SJCRH30 (cell line): ENCODE measurements at regions not wholly inside any gene's neighbourhood (a gene's known extent, or its start where the extent isn't known, plus 50 kb on each side); places are given as distances from the start of the nearest gene placed in this dataset.

Experiments
- DNase-seq, 2 experiments: peaks; one replicate each; pipeline ENCODE4 v3.0.0-alpha.2; 2015 to 2020
- H3K27ac ChIP-seq: fragments of 250-450 bp; sonication (Bioruptor Pico); 2 replicates; pipeline ENCODE4 v1.5.1; 2020; ENCODE audit warnings: mild to moderate bottlenecking, moderate library complexity
- H3K27me3 ChIP-seq: fragments of 250-450 bp; sonication (Bioruptor Pico); 2 replicates; pipeline ENCODE4 v1.5.1; 2020; ENCODE audit warnings: mild to moderate bottlenecking, moderate library complexity
- H3K36me3 ChIP-seq: fragments of 250-450 bp; sonication (Bioruptor Pico); 2 replicates; pipeline ENCODE4 v1.5.1; 2020; ENCODE audit warnings: mild to moderate bottlenecking, moderate library complexity
- H3K4me1 ChIP-seq: fragments of 250-450 bp; sonication (Bioruptor Pico); 2 replicates; pipeline ENCODE4 v1.5.1; 2020; ENCODE audit warnings: mild to moderate bottlenecking, moderate library complexity
- H3K4me3 ChIP-seq: fragments of 250-450 bp; sonication (Bioruptor Pico); 2 replicates; pipeline ENCODE4 v1.5.1; 2020; ENCODE audit warnings: mild to moderate bottlenecking, moderate library complexity
- H3K9me3 ChIP-seq: fragments of 250-450 bp; sonication (Bioruptor Pico); replicated peaks from 2 replicates; pipeline ENCODE4 v1.5.1; 2020; ENCODE audit warnings: mild to moderate bottlenecking, moderate library complexity

GRCh38 chr1:239931341-239931740 is 160.3 kb upstream of the FMN2 start:
- Histone ChIP-seq H3K27me3 (no peaks in the 10 kb centered on the region), H3K9me3 (no peaks in the 10 kb centered on the region), H3K27ac (no peak overlapping the region), H3K4me1 (no peaks in the 10 kb centered on the region), H3K36me3 (no peaks in the 10 kb centered on the region), H3K4me3 (no peak overlapping the region)
- DNase-seq, result no peak

GRCh38 chr1:239939602-239940001 is 152.1 kb upstream of the FMN2 start:
- H3K4me3 ChIP-seq, result no peak overlapping the region
- H3K27ac ChIP-seq, result no peak overlapping the region
- no peaks in the 10 kb centered on the region for H3K4me1 ChIP-seq
- H3K9me3 ChIP-seq, result no peaks in the 10 kb centered on the region
- H3K27me3 ChIP-seq, result no peaks in the 10 kb centered on the region
- no peak for DNase-seq
- H3K36me3 ChIP-seq, result no peaks in the 10 kb centered on the region

GRCh38 chr1:239943761-239944160 is 147.9 kb upstream of the FMN2 start:
- Histone ChIP-seq H3K4me1 (no peaks in the 10 kb centered on the region), H3K27ac (no peak overlapping the region), H3K9me3 (no peaks in the 10 kb centered on the region), H3K36me3 (no peaks in the 10 kb centered on the region), H3K4me3 (no peak overlapping the region), H3K27me3 (no peaks in the 10 kb centered on the region)
- DNase-seq, result no peak

- Histone ChIP-seq H3K27me3 (no peaks in the 10 kb centered on the region), H3K4me1 (no peaks in the 10 kb centered on the region), H3K9me3 (no peaks in the 10 kb centered on the region), H3K36me3 (no peaks in the 10 kb centered on the region), H3K27ac (no peak overlapping the region), H3K4me3 (no peak overlapping the region)
- DNase-seq, result no peak
Observed at GRCh38 chr1:239944666-239945065, 147.0 kb upstream of the FMN2 start.

- no peak overlapping the region for H3K4me3 ChIP-seq
- H3K9me3 ChIP-seq, result no peaks in the 10 kb centered on the region
- H3K36me3 ChIP-seq, result no peaks in the 10 kb centered on the region
- no peak overlapping the region for H3K27ac ChIP-seq
- no peaks in the 10 kb centered on the region for H3K27me3 ChIP-seq
- no peaks in the 10 kb centered on the region for H3K4me1 ChIP-seq
- DNase-seq, result no peak
Observed at GRCh38 chr1:239947801-239948200, 143.9 kb upstream of the FMN2 start.

- Histone ChIP-seq H3K36me3 (no peaks in the 10 kb centered on the region), H3K27ac (no peak overlapping the region), H3K4me3 (no peak overlapping the region), H3K4me1 (no peaks in the 10 kb centered on the region), H3K27me3 (no peaks in the 10 kb centered on the region), H3K9me3 (no peaks in the 10 kb centered on the region)
- peak; percentile 66 to 78 for DNase-seq
Observed at GRCh38 chr1:239951511-239952140, 140.1 kb upstream of the FMN2 start.

- Histone ChIP-seq H3K36me3 (no peaks in the 10 kb centered on the region), H3K4me3 (no peak overlapping the region), H3K9me3 (no peaks in the 10 kb centered on the region), H3K4me1 (no peaks in the 10 kb centered on the region), H3K27ac (no peak overlapping the region), H3K27me3 (no peaks in the 10 kb centered on the region)
- peak; percentile 14 to 29 for DNase-seq
Observed at GRCh38 chr1:239952348-239953308, 139.1 kb upstream of the FMN2 start.

- H3K4me3 ChIP-seq, result no peak overlapping the region
- no peaks in the 10 kb centered on the region for H3K27me3 ChIP-seq
- no peaks in the 10 kb centered on the region for H3K9me3 ChIP-seq
- H3K27ac ChIP-seq, result no peak overlapping the region
- no peaks in the 10 kb centered on the region for H3K4me1 ChIP-seq
- no peak for DNase-seq
- H3K36me3 ChIP-seq, result no peaks in the 10 kb centered on the region
Observed at GRCh38 chr1:239954836-239955235, 136.8 kb upstream of the FMN2 start.

- H3K4me3 ChIP-seq, result no peak overlapping the region
- H3K9me3 ChIP-seq, result no peaks in the 10 kb centered on the region
- H3K27ac ChIP-seq, result no peak overlapping the region
- no peaks in the 10 kb centered on the region for H3K36me3 ChIP-seq
- DNase-seq, result no peak
- H3K27me3 ChIP-seq, result no peaks in the 10 kb centered on the region
- no peaks in the 10 kb centered on the region for H3K4me1 ChIP-seq
Observed at GRCh38 chr1:239955431-239955830, 136.3 kb upstream of the FMN2 start.

GRCh38 chr1:239956263-239956662 is 135.4 kb upstream of the FMN2 start:
- H3K27ac ChIP-seq, result no peak overlapping the region
- no peak overlapping the region for H3K4me3 ChIP-seq
- H3K4me1 ChIP-seq, result no peaks in the 10 kb centered on the region
- DNase-seq, result no peak
- H3K27me3 ChIP-seq, result no peaks in the 10 kb centered on the region
- H3K9me3 ChIP-seq, result no peaks in the 10 kb centered on the region
- no peaks in the 10 kb centered on the region for H3K36me3 ChIP-seq

GRCh38 chr1:239958063-239958462 is 133.6 kb upstream of the FMN2 start:
- H3K9me3 ChIP-seq, result no peaks in the 10 kb centered on the region
- no peaks in the 10 kb centered on the region for H3K27me3 ChIP-seq
- DNase-seq, result no peak
- no peak overlapping the region for H3K4me3 ChIP-seq
- H3K4me1 ChIP-seq, result no peaks in the 10 kb centered on the region
- H3K27ac ChIP-seq, result no peak overlapping the region
- H3K36me3 ChIP-seq, result no peaks in the 10 kb centered on the region

- no peaks in the 10 kb centered on the region for H3K9me3 ChIP-seq
- H3K27ac ChIP-seq, result no peak overlapping the region
- H3K4me1 ChIP-seq, result no peaks in the 10 kb centered on the region
- DNase-seq, result no peak
- no peak overlapping the region for H3K4me3 ChIP-seq
- no peaks in the 10 kb centered on the region for H3K27me3 ChIP-seq
- no peaks in the 10 kb centered on the region for H3K36me3 ChIP-seq
Observed at GRCh38 chr1:239960366-239960765, 131.3 kb upstream of the FMN2 start.

- no peak overlapping the region for H3K27ac ChIP-seq
- DNase-seq, result no peak
- H3K36me3 ChIP-seq, result no peaks in the 10 kb centered on the region
- no peaks in the 10 kb centered on the region for H3K4me1 ChIP-seq
- no peaks in the 10 kb centered on the region for H3K9me3 ChIP-seq
- no peaks in the 10 kb centered on the region for H3K27me3 ChIP-seq
- no peak overlapping the region for H3K4me3 ChIP-seq
Observed at GRCh38 chr1:239963856-239964255, 127.8 kb upstream of the FMN2 start.

GRCh38 chr1:239976130-239976968 is 115.3 kb upstream of the FMN2 start:
- H3K4me1 ChIP-seq, result peaks cover 5% of the 10 kb centered on the region; the same call in 1 of the 2 replicates
- no peaks in the 10 kb centered on the region for H3K27me3 ChIP-seq
- H3K27ac ChIP-seq, result peak overlapping the region; percentile 61
- H3K36me3 ChIP-seq, result no peaks in the 10 kb centered on the region
- H3K9me3 ChIP-seq, result no peaks in the 10 kb centered on the region
- peak; percentile 36 to 75 for DNase-seq
- H3K4me3 ChIP-seq, result peak overlapping the region; percentile 21; the same call in 1 of the 2 replicates

- H3K9me3 ChIP-seq, result no peaks in the 10 kb centered on the region
- H3K27ac ChIP-seq, result no peak overlapping the region
- no peaks in the 10 kb centered on the region for H3K36me3 ChIP-seq
- no peak for DNase-seq
- H3K4me3 ChIP-seq, result no peak overlapping the region
- H3K4me1 ChIP-seq, result peaks cover 5% of the 10 kb centered on the region; the same call in 1 of the 2 replicates
- H3K27me3 ChIP-seq, result no peaks in the 10 kb centered on the region
Observed at GRCh38 chr1:239977416-239977815, 114.3 kb upstream of the FMN2 start.
